ENCODE measurements at regions not wholly inside any gene's neighbourhood (a gene's known extent, or its start where the extent isn't known, plus 50 kb on each side); places are given as distances from the start of the nearest gene placed in this dataset.
A peak's percentile ranks its signal among the peaks of the same experiment; 100 is the strongest.

DNA sequence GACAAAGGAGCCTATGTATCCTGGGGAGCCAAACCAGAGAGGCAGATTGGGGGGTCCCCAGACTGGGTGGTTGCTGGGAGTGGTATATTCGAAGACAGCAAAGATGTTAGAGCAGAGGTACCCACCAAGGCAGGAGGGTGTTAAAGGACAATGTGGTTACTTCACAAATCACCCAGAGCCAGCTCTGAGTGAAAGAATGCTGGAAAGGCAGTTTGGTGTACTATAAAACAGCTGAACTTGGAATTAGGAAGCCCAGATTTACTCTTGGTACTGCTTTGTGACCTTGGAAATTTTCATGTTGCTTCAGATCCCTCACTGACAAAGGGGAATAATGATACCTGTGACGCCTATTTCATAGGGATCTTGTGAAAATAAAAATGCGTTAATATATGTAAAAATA is 121.6 kb downstream of the CD164 start:
- Mint-ChIP-seq H3K4me3 (no peak overlapping the region), H3K27me3 (ENCODE audit: insufficient read depth, low read depth) (peaks cover 2% of the 10 kb centered on the region), H3K27ac (peak overlapping the region; percentile 38), H3K36me3 (no peaks in the 10 kb centered on the region), H3K9me3 (no peaks in the 10 kb centered on the region), H3K4me1 (no peaks in the 10 kb centered on the region)
- H2AFZ ChIP-seq (replicated peaks): no peak overlapping the region
- H3K27me3 ChIP-seq: no peaks in the 10 kb centered on the region
- H3K9ac ChIP-seq: no peak overlapping the region
- H3K4me2 ChIP-seq: no peak overlapping the region
- DNase-seq (ENCODE audit: low spot score): no peak
- no peaks in the 10 kb centered on the region for H3K36me3 ChIP-seq
- TF ChIP-seq EZH2 (IDR thresholded peaks at IDR 0.05) (no peak), EZH2phosphoT487 (IDR thresholded peaks at IDR 0.05) (no peak)
- TF ChIP-seq, protein P1, sequence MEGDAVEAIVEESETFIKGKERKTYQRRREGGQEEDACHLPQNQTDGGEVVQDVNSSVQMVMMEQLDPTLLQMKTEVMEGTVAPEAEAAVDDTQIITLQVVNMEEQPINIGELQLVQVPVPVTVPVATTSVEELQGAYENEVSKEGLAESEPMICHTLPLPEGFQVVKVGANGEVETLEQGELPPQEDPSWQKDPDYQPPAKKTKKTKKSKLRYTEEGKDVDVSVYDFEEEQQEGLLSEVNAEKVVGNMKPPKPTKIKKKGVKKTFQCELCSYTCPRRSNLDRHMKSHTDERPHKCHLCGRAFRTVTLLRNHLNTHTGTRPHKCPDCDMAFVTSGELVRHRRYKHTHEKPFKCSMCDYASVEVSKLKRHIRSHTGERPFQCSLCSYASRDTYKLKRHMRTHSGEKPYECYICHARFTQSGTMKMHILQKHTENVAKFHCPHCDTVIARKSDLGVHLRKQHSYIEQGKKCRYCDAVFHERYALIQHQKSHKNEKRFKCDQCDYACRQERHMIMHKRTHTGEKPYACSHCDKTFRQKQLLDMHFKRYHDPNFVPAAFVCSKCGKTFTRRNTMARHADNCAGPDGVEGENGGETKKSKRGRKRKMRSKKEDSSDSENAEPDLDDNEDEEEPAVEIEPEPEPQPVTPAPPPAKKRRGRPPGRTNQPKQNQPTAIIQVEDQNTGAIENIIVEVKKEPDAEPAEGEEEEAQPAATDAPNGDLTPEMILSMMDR (IDR thresholded peaks at IDR 0.05): no peak
- no peak overlapping the region for H3K27ac ChIP-seq
- no peak overlapping the region for H3K4me3 ChIP-seq
- H4K20me1 ChIP-seq (ENCODE audit: low read depth): no peaks in the 10 kb centered on the region
- H3K4me1 ChIP-seq: no peaks in the 10 kb centered on the region
- H3K79me2 ChIP-seq (ENCODE audit: low read depth): no peaks in the 10 kb centered on the region
- no peaks in the 10 kb centered on the region for H3K9me3 ChIP-seq (ENCODE audit: low read depth)
- H3F3A ChIP-seq (ENCODE audit: low read depth): no peaks in the 10 kb centered on the region

DNA sequence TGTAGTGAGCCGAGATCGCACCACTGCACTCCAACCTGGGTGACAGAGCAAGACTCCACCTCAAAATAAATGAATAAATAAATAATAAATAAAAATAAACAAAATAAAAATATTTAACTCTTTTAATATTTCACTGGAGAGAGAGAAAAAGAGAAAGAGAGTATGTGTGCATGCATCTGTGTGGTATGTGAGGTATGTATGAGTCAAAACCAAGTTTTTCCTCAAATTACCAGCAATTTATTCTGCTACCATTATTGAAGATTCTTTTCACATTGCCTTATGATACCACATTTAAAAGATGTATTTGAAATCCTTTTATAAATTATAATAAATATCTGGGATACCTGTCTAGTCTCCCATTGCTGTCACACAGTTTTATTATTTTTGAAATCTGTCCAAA is 122.1 kb downstream of the CD164 start:
- Mint-ChIP-seq H3K4me3 (no peak overlapping the region), H3K9me3 (no peaks in the 10 kb centered on the region), H3K27ac (no peak overlapping the region), H3K36me3 (no peaks in the 10 kb centered on the region), H3K4me1 (no peaks in the 10 kb centered on the region), H3K27me3 (ENCODE audit: insufficient read depth, low read depth) (peaks cover under 1% of the 10 kb centered on the region)
- no peaks in the 10 kb centered on the region for H3K27me3 ChIP-seq
- H3K4me3 ChIP-seq: no peak overlapping the region
- no peaks in the 10 kb centered on the region for H3F3A ChIP-seq (ENCODE audit: low read depth)
- no peaks in the 10 kb centered on the region for H4K20me1 ChIP-seq (ENCODE audit: low read depth)
- H3K9me3 ChIP-seq (ENCODE audit: low read depth): no peaks in the 10 kb centered on the region
- H3K79me2 ChIP-seq (ENCODE audit: low read depth): no peaks in the 10 kb centered on the region
- no peak for DNase-seq (ENCODE audit: low spot score)
- H2AFZ ChIP-seq (replicated peaks): no peak overlapping the region
- no peaks in the 10 kb centered on the region for H3K36me3 ChIP-seq
- H3K27ac ChIP-seq: no peak overlapping the region
- no peak for TF ChIP-seq EZH2phosphoT487 (IDR thresholded peaks at IDR 0.05)
- TF ChIP-seq, protein P1 (IDR thresholded peaks at IDR 0.05): no peak
- no peak overlapping the region for H3K4me2 ChIP-seq
- no peaks in the 10 kb centered on the region for H3K4me1 ChIP-seq
- H3K9ac ChIP-seq: no peak overlapping the region

DNA sequence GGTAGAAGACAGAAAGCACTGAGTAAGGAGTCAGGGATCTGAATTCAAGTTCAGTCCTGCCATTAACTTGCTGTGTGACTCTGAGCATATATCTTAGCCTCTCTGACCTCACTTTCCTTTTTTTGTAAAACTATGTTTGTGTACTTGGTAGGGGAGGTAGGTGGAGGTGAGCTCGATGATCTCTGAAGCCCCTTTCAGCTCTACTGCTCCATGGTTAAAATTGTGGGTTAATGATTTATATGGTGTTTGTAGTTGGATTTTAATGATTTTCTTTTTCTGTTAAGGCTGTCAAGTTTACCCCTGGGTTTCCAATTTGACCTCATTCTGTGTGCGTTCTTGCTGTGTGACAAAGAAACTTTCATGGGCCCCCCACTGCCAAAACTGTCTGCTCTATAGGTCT is 124.1 kb downstream of the CD164 start:
- peaks cover under 1% of the 10 kb centered on the region for H3K27me3 Mint-ChIP-seq (ENCODE audit: insufficient read depth, low read depth)
- H3K9me3 ChIP-seq (ENCODE audit: low read depth): no peaks in the 10 kb centered on the region
- no peaks in the 10 kb centered on the region for H3K79me2 ChIP-seq (ENCODE audit: low read depth)
- H3K4me1 Mint-ChIP-seq: no peaks in the 10 kb centered on the region
- no peak overlapping the region for H3K4me3 Mint-ChIP-seq
- DNase-seq (ENCODE audit: low spot score): no peak
- no peak for TF ChIP-seq EZH2phosphoT487 (IDR thresholded peaks at IDR 0.05)
- TF ChIP-seq, protein P1 (IDR thresholded peaks at IDR 0.05): no peak
- no peak for TF ChIP-seq EZH2 (IDR thresholded peaks at IDR 0.05)
- no peaks in the 10 kb centered on the region for H3K9me3 Mint-ChIP-seq
- H3K36me3 ChIP-seq: no peaks in the 10 kb centered on the region
- H2AFZ ChIP-seq (replicated peaks): no peak overlapping the region
- H3K4me3 ChIP-seq: no peak overlapping the region
- no peak overlapping the region for H3K27ac Mint-ChIP-seq
- no peak overlapping the region for H3K4me2 ChIP-seq
- no peaks in the 10 kb centered on the region for H4K20me1 ChIP-seq (ENCODE audit: low read depth)
- H3K9ac ChIP-seq: no peak overlapping the region
- H3K27me3 ChIP-seq: no peaks in the 10 kb centered on the region
- H3K27ac ChIP-seq: no peak overlapping the region
- H3K36me3 Mint-ChIP-seq: no peaks in the 10 kb centered on the region
- no peaks in the 10 kb centered on the region for H3K4me1 ChIP-seq
- no peaks in the 10 kb centered on the region for H3F3A ChIP-seq (ENCODE audit: low read depth)

DNA sequence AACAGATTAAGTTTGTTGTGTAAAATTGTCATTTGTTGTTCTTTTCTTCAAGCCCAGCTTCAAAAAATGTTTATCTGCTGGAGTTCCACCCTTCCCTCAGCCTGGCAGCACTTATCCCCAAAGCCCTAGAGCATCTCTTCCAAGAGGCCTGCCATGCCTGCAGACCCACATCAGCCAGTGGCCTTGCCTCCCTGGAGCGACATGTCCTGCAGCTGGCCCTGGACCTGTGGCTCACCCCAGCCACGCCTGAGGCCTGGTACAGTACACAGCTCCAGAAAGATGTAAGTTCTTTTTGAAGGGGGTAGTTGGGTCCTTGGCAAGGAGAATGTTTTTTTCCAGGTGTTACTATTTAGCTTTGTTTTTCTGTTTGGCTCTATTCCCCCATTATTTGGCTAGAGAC is 124.8 kb downstream of the CD164 start:
- no peak overlapping the region for H3K4me3 Mint-ChIP-seq
- no peaks in the 10 kb centered on the region for H3K36me3 ChIP-seq
- no peaks in the 10 kb centered on the region for H3F3A ChIP-seq (ENCODE audit: low read depth)
- no peak overlapping the region for H3K9ac ChIP-seq
- H2AFZ ChIP-seq (replicated peaks): no peak overlapping the region
- TF ChIP-seq EZH2 (IDR thresholded peaks at IDR 0.05) (no peak), EZH2phosphoT487 (IDR thresholded peaks at IDR 0.05) (no peak)
- TF ChIP-seq, protein P1 (IDR thresholded peaks at IDR 0.05): no peak
- H4K20me1 ChIP-seq (ENCODE audit: low read depth): no peaks in the 10 kb centered on the region
- no peaks in the 10 kb centered on the region for H3K4me1 Mint-ChIP-seq
- no peak overlapping the region for H3K4me2 ChIP-seq
- no peaks in the 10 kb centered on the region for H3K27me3 ChIP-seq
- no peak overlapping the region for H3K4me3 ChIP-seq
- no peaks in the 10 kb centered on the region for H3K79me2 ChIP-seq (ENCODE audit: low read depth)
- no peaks in the 10 kb centered on the region for H3K9me3 ChIP-seq (ENCODE audit: low read depth)
- H3K9me3 Mint-ChIP-seq: no peaks in the 10 kb centered on the region
- no peaks in the 10 kb centered on the region for H3K36me3 Mint-ChIP-seq
- DNase-seq (ENCODE audit: low spot score): no peak
- H3K27ac ChIP-seq: no peak overlapping the region
- H3K4me1 ChIP-seq: no peaks in the 10 kb centered on the region
- peaks cover 2% of the 10 kb centered on the region for H3K27me3 Mint-ChIP-seq (ENCODE audit: insufficient read depth, low read depth)
- no peak overlapping the region for H3K27ac Mint-ChIP-seq
